GM20431 (cell line): ENCODE measurements at regions not wholly inside any gene's neighbourhood (a gene's known extent, or its start where the extent isn't known, plus 50 kb on each side); places are given as distances from the start of the nearest gene placed in this dataset.
"Not testable (repeated sequence)": the region's sequence is repeated elsewhere in the genome, so short reads cannot be mapped to it uniquely, and the experiment has no call there.

ENCODE experiments used
- in situ Hi-C: fragments of 300-500 bp; cut with MseI, MboI; formaldehyde crosslinking; loops from one replicate; pipeline ENCODE4 v1.15.0; 2020; ENCODE audit warnings: low sequenced_read_pairs; ENCODE audit not compliant: unreplicated experiment

GRCh38 chr13:86914757-86915156, 756.4 kb upstream of the SLITRK5 start:
- in situ Hi-C loops: no loop called here

- in situ Hi-C loops: not testable (repeated sequence)
These were observed 753.7 kb upstream of the SLITRK5 start for GRCh38 chr13:86917438-86917837.

- in situ Hi-C loops: no loop called here
These were observed 752.5 kb upstream of the SLITRK5 start for GRCh38 chr13:86918682-86919081.

GRCh38 chr13:86920961-86921360, 750.2 kb upstream of the SLITRK5 start:
- in situ Hi-C loops: no loop called here

GRCh38 chr13:86922936-86923335, 748.2 kb upstream of the SLITRK5 start:
- in situ Hi-C loops: no loop called here

- in situ Hi-C loops: not testable (repeated sequence)
These were observed 744.3 kb upstream of the SLITRK5 start for GRCh38 chr13:86926916-86927315.

GRCh38 chr13:86932776-86933334, 738.3 kb upstream of the SLITRK5 start:
- in situ Hi-C loops: no loop called here

GRCh38 chr13:86933676-86934075, 737.5 kb upstream of the SLITRK5 start:
- in situ Hi-C loops: no loop called here

GRCh38 chr13:86937316-86937715, 733.9 kb upstream of the SLITRK5 start:
- in situ Hi-C loops: no loop called here

GRCh38 chr13:86945584-86945983, 725.6 kb upstream of the SLITRK5 start:
- in situ Hi-C loops: no loop called here

GRCh38 chr13:86946734-86947133, 724.4 kb upstream of the SLITRK5 start:
- in situ Hi-C loops: no loop called here

GRCh38 chr13:86954341-86954740, 716.8 kb upstream of the SLITRK5 start:
- in situ Hi-C loops: no loop called here

- in situ Hi-C loops: no loop called here
These were observed 710.3 kb upstream of the SLITRK5 start for GRCh38 chr13:86960876-86961275.

- in situ Hi-C loops: no loop called here
These were observed 696.7 kb upstream of the SLITRK5 start for GRCh38 chr13:86974251-86974994.

GRCh38 chr13:86974995-86975328, 696.2 kb upstream of the SLITRK5 start:
- in situ Hi-C loops: no loop called here

GRCh38 chr13:86976521-86977324, 694.4 kb upstream of the SLITRK5 start:
- in situ Hi-C loops: no loop called here

- in situ Hi-C loops: no loop called here
These were observed 684.7 kb upstream of the SLITRK5 start for GRCh38 chr13:86986448-86986847.

GRCh38 chr13:86992251-86992650, 678.9 kb upstream of the SLITRK5 start:
- in situ Hi-C loops: no loop called here

GRCh38 chr13:87003265-87003664, 667.9 kb upstream of the SLITRK5 start:
- in situ Hi-C loops: no loop called here

GRCh38 chr13:87005511-87005910, 665.7 kb upstream of the SLITRK5 start:
- in situ Hi-C loops: no loop called here

- in situ Hi-C loops: no loop called here
These were observed 635.6 kb upstream of the SLITRK5 start for GRCh38 chr13:87035526-87035925.
